ENCODE measurements at regions not wholly inside any gene's neighbourhood (a gene's known extent, or its start where the extent isn't known, plus 50 kb on each side); places are given as distances from the start of the nearest gene placed in this dataset.

DNA sequence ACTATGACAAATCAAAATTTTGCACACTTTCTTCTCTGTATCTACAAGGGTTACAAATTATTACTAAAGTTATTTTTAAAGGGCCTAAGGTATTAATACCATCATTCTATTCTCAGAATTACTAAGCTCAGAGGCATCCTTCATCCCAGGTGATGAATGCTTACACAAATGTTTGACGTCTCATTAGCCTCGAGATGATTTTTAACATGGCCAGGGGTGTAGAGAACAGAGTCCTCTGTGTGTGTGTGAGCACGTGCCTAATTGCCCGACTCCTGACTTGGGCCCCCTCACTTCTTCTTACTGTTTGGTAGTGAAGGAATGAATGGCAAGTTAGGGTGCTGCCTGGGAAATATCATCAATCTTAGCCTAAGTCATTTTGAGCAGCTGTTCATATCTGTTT, 221.1 kb downstream of the ENC1 start:
- Histone ChIP-seq H4K5ac (ENCODE audit: insufficient read length, low read depth, low read length) (no peak overlapping the region), H3K18ac (ENCODE audit: extremely low read depth, low read length) (no peak overlapping the region), H3K4ac (replicated peaks; ENCODE audit: insufficient read length, low read depth, low read length) (no peak overlapping the region), H3K79me2 (ENCODE audit: control insufficient read depth in 1 of 2, insufficient read depth in 2 of 2, low read length in 2 of 2) (no peaks in the 10 kb centered on the region), H3K23ac (ENCODE audit: insufficient read length) (no peak overlapping the region), H3K9me3 (ENCODE audit: insufficient read depth in 2 of 2, low read depth in 1 of 2, low read length in 1 of 2) (no peaks in the 10 kb centered on the region), H4K91ac (replicated peaks; ENCODE audit: insufficient read length, low read length) (no peak overlapping the region), H2AK5ac (ENCODE audit: low read depth, low read length) (no peak overlapping the region), H2AFZ (ENCODE audit: low read length) (no peak overlapping the region), H3K27me3 (replicated peaks in 1 of 4; ENCODE audit: control insufficient read depth in 3 of 4, extremely low read depth in 1 of 4, insufficient read depth in 3 of 4, low read length in 3 of 4) (no peaks in the 10 kb centered on the region), H3K36me3 (ENCODE audit: control insufficient read depth in 2 of 4, insufficient read depth in 4 of 4, low read length in 3 of 4) (no peaks in the 10 kb centered on the region), H4K20me1 (replicated peaks in 1 of 2; ENCODE audit: control insufficient read depth in 1 of 2, insufficient read depth in 2 of 2, low read length in 2 of 2) (no peaks in the 10 kb centered on the region), H2BK12ac (ENCODE audit: low read depth, low read length) (no peak overlapping the region), H2BK20ac (ENCODE audit: low read length) (no peak overlapping the region), H3K23me2 (ENCODE audit: low read depth, low read length) (no peaks in the 10 kb centered on the region; the same call in 1 of the 2 replicates), H2BK5ac (ENCODE audit: low read depth, low read length) (no peak overlapping the region), H3K14ac (ENCODE audit: insufficient read length) (no peak overlapping the region), H2BK15ac (ENCODE audit: low read length) (no peak overlapping the region), H3K27ac (ENCODE audit: low read depth, low read length) (no peak overlapping the region), H3K4me2 (ENCODE audit: insufficient read depth in 1 of 2, low read depth in 2 of 2, low read length in 2 of 2) (no peak overlapping the region), H3K79me1 (ENCODE audit: low read depth, low read length) (no peaks in the 10 kb centered on the region), H3K4me1 (replicated peaks in 1 of 4; ENCODE audit: control insufficient read depth in 3 of 4, insufficient read depth in 4 of 4, low read length in 3 of 4) (no peaks in the 10 kb centered on the region), H2BK120ac (replicated peaks; ENCODE audit: low read depth, low read length) (no peak overlapping the region), H3K4me3 (ENCODE audit: extremely low read depth in 1 of 4, insufficient read depth in 2 of 4, low read depth in 3 of 4, low read length in 4 of 4) (no peak overlapping the region), H3K9ac (replicated peaks in 1 of 4; ENCODE audit: extremely low read depth in 1 of 4, low read depth in 3 of 4, low read length in 3 of 4) (no peak overlapping the region), H3K56ac (replicated peaks; ENCODE audit: insufficient read length, low read depth, low read length) (no peak overlapping the region), H4K8ac (ENCODE audit: extremely low read depth, insufficient read depth, low read length) (no peak overlapping the region)
- 89% methylated on average over 4 of the region's 4 CpGs; no CpG with 5 or more reads in 1 of the 2 experiments for WGBS, 2 experiments (ENCODE audit: extremely low coverage in 1 of 2, insufficient coverage in 1 of 2, insufficient read length in 1 of 2, insufficient replicate concordance in 2 of 2, low coverage in 1 of 2, low lambda C conversion rate in 2 of 2, missing lambda C conversion rate in 1 of 2)
- POLR2A ChIA-PET (ENCODE audit: partially characterized antibody), result no interaction called here
- DNase-seq (ENCODE audit: low read depth in 1 of 2, low spot score in 2 of 2) (no peak), FAIRE-seq (no peak)
- CTCF ChIA-PET (ENCODE audit: partially characterized antibody), result interaction anchor here (1.4 kb wide), 1 partner anchor 11 kb away, joined by 6 read pairs; no protein-coding TSS in a partner anchor
- TF ChIP-seq JUN (IDR thresholded peaks at IDR 0.05; ENCODE audit: low read depth, low read length), result no peak
- no peak for TF ChIP-seq RFX5 (IDR thresholded peaks at IDR 0.05; ENCODE audit: borderline replicate concordance, low read depth, low read length)
- TF ChIP-seq RXRA (IDR thresholded peaks at IDR 0.05; ENCODE audit: insufficient read depth, low read depth, low read length), result no peak
